ENCODE measurements at regions not wholly inside any gene's neighbourhood (a gene's known extent, or its start where the extent isn't known, plus 50 kb on each side); places are given as distances from the start of the nearest gene placed in this dataset.
A peak's percentile ranks its signal among the peaks of the same experiment; 100 is the strongest.

- no peak for TF ChIP-seq CTCF (IDR thresholded peaks at IDR 0.05 in 2 of 3, conservative IDR thresholded peaks at IDR 0.05 in 1 of 3; ENCODE audit: control insufficient read depth in 2 of 3, extremely low read depth in 1 of 3, insufficient read depth in 1 of 3, low read depth in 3 of 3, low read length in 3 of 3)
- TF ChIP-seq CBX5 (IDR thresholded peaks at IDR 0.05; ENCODE audit: low read depth): peak; percentile 89
- no peak for TF ChIP-seq LARP7 (IDR thresholded peaks at IDR 0.05)
- TF ChIP-seq PKNOX1 (IDR thresholded peaks at IDR 0.05): 0 out of 2 replicates have a peak, but pooled peaks have one; percentile 16
- peak; percentile 92 for TF ChIP-seq RELB (IDR thresholded peaks at IDR 0.05; ENCODE audit: low read depth)
- peak; percentile 85 for TF ChIP-seq NBN (IDR thresholded peaks at IDR 0.05)
- peak; percentile 88 for TF ChIP-seq TAF1 (IDR thresholded peaks at IDR 0.05; ENCODE audit: borderline replicate concordance, low read depth, low read length)
- TF ChIP-seq SMAD5 (IDR thresholded peaks at IDR 0.05; ENCODE audit: low read depth): peak; percentile 57; the same call in 1 of the 2 replicates
- peak; percentile 75 to 82; a peak in 2 of 4 replicates for TF ChIP-seq EP300 (IDR thresholded peaks at IDR 0.05; ENCODE audit: borderline replicate concordance in 1 of 2, control insufficient read depth in 1 of 2, low read depth in 2 of 2, low read length in 2 of 2)
- TF ChIP-seq MLLT1 (IDR thresholded peaks at IDR 0.05): peak; percentile 35; the same call in 1 of the 2 replicates
- TF ChIP-seq KLF5 (IDR thresholded peaks at IDR 0.05; ENCODE audit: partially characterized antibody): no peak
- peak; percentile 85 for TF ChIP-seq FOXM1 (IDR thresholded peaks at IDR 0.05; ENCODE audit: low read depth, low read length)
- TF ChIP-seq SUPT20H (IDR thresholded peaks at IDR 0.05; ENCODE audit: borderline replicate concordance, control insufficient read depth, low read depth, low read length): no peak
- TF ChIP-seq SP1 (IDR thresholded peaks at IDR 0.05; ENCODE audit: low read depth, low read length): peak; percentile 36
- TF ChIP-seq STAT3 (IDR thresholded peaks at IDR 0.05; ENCODE audit: low read depth, low read length): 0 out of 2 replicates have a peak, but pooled peaks have one; percentile 13
- peak; percentile 88 for TF ChIP-seq SKIL (IDR thresholded peaks at IDR 0.05; ENCODE audit: low read depth, poor library complexity, severe bottlenecking)
- TF ChIP-seq MEF2A (IDR thresholded peaks at IDR 0.05; ENCODE audit: insufficient read depth, low read depth, low read length): peak; percentile 92
- TF ChIP-seq GABPA (IDR thresholded peaks at IDR 0.05; ENCODE audit: low read depth): peak; percentile 73
- TF ChIP-seq PML (IDR thresholded peaks at IDR 0.05; ENCODE audit: low read length): peak; percentile 88
- no peak for TF ChIP-seq HDAC2 (IDR thresholded peaks at IDR 0.05)
- TF ChIP-seq SMARCA5 (IDR thresholded peaks at IDR 0.05): peak; percentile 82
These were observed 138.9 kb upstream of the RFC3 start (continued) for GRCh38 chr13:33678906-33679657.

Measured in GM12878 (cell line).